GM12878 (cell line): ENCODE measurements at regions not wholly inside any gene's neighbourhood (a gene's known extent, or its start where the extent isn't known, plus 50 kb on each side); places are given as distances from the start of the nearest gene placed in this dataset.

Experiments used
- ATAC-seq: fragments of 200-7000 bp; cut with Tn5 transposase; 3 replicates; pipeline ENCODE4 v1.9.1; 2020; ENCODE audit warnings: mild to moderate bottlenecking, moderate library complexity
- BruUV-seq: library from RNA; stranded (reverse); fragments of 400-500 nt; replicated peaks from 2 replicates; lab custom pipeline; 2021; lab: Mats Ljungman, UMichigan
- CTCF ChIA-PET: fragments of 300-600 bp; sonication (Branson Sonifier 250); formaldehyde crosslinking; extraction: SDS; loops from one replicate; lab custom pipeline; 2021; ENCODE audit warnings: inconsistent platforms; lab: Yijun Ruan, JAX
- POLR2A ChIA-PET: fragments of 350-600 bp; formaldehyde crosslinking; extraction: SDS; loops from one replicate; lab custom pipeline; 2021; ENCODE audit warnings: inconsistent platforms; lab: Charles Lee
- RAD21 ChIA-PET: fragments of 300-600 bp; sonication (Branson Sonifier 250); formaldehyde crosslinking; loops from one replicate; lab custom pipeline; 2023; ENCODE audit warnings: antibody characterized with exemption; ENCODE audit not compliant: unreplicated experiment; lab: Charles Lee
- SMC1A ChIA-PET: fragments of 300-600 bp; sonication (Branson Sonifier 250); formaldehyde crosslinking; loops from one replicate; lab custom pipeline; 2023; ENCODE audit not compliant: unreplicated experiment, uncharacterized antibody; lab: Charles Lee
- DNase-seq: peaks from one replicate; pipeline ENCODE4 v3.0.0-alpha.2; 2011; ENCODE audit warnings: low read depth, low spot score
- FAIRE-seq: peaks from 3 replicates; lab custom pipeline; 2011; peaks lifted over from hg19 to GRCh38; lab: Jason Lieb, UNC
- H2AFZ ChIP-seq: 2 replicates; pipeline ENCODE4 v1.6.0; 2011; ENCODE audit warnings: low read depth, low read length, control low read depth; ENCODE audit not compliant: control insufficient read depth
- H3K27ac ChIP-seq: 2 replicates; pipeline ENCODE4 v1.5.1; 2011; ENCODE audit warnings: control low read depth; ENCODE audit not compliant: control insufficient read depth, insufficient read depth
- H3K27me3 ChIP-seq, 2 experiments: replicated peaks in 1 of 2; 2 replicates each; pipeline versions ENCODE4 v1.6.0 to v1.6.1; 2011; ENCODE audit warnings: low read length in 1 of 2; ENCODE audit not compliant: control insufficient read depth in 2 of 2, insufficient read depth in 2 of 2
- H3K36me3 ChIP-seq, 2 experiments: 2 replicates each; pipeline ENCODE4 v1.5.1; 2011; ENCODE audit warnings: low read length in 1 of 2; ENCODE audit not compliant: control insufficient read depth in 2 of 2, insufficient read depth in 2 of 2
- H3K4me1 ChIP-seq: 2 replicates; pipeline ENCODE4 v1.6.1; 2011; ENCODE audit warnings: mild to moderate bottlenecking, low read length, moderate library complexity, mixed read lengths; ENCODE audit not compliant: control insufficient read depth, insufficient read depth
- H3K4me2 ChIP-seq: 2 replicates; pipeline ENCODE4 v1.6.0; 2011; ENCODE audit warnings: control low read depth; ENCODE audit not compliant: control insufficient read depth, insufficient read depth
- H3K4me3 ChIP-seq: fragments of 200-600 bp; sonication (generic); 2 replicates; pipeline ENCODE4 v1.5.1; 2016
- H3K79me2 ChIP-seq: 2 replicates; pipeline ENCODE4 v1.6.0; 2011; ENCODE audit warnings: low read length; ENCODE audit not compliant: control insufficient read depth, insufficient read depth
- H3K9ac ChIP-seq: 2 replicates; pipeline ENCODE4 v1.8.0; 2011; ENCODE audit warnings: low read length, control low read depth, mixed read lengths; ENCODE audit not compliant: control insufficient read depth, insufficient read depth
- H3K9me3 ChIP-seq: replicated peaks from 3 replicates; pipeline ENCODE4 v1.5.1; 2011; ENCODE audit warnings: mild to moderate bottlenecking, low read length; ENCODE audit not compliant: control insufficient read depth, insufficient read depth
- H4K20me1 ChIP-seq: 2 replicates; pipeline ENCODE4 v1.6.0; 2011; ENCODE audit not compliant: control insufficient read depth, insufficient read depth
- BCL11A ChIP-seq: IDR thresholded peaks from 2 replicates; pipeline ENCODE4 v1.6.1; 2011; ENCODE audit warnings: low read depth, low read length
- BMI1 ChIP-seq: fragments of 450-650 bp; IDR thresholded peaks from 2 replicates; pipeline ENCODE4 v1.6.1; 2016; ENCODE audit warnings: mild to moderate bottlenecking, moderate library complexity, borderline replicate concordance
- FOXK2 ChIP-seq: fragments of 450-650 bp; IDR thresholded peaks from 2 replicates; pipeline ENCODE4 v1.6.1; 2017; ENCODE audit warnings: mild to moderate bottlenecking, moderate library complexity
- FOXM1 ChIP-seq: IDR thresholded peaks from 2 replicates; pipeline ENCODE4 v1.6.1; 2012; ENCODE audit warnings: low read depth, mild to moderate bottlenecking, inconsistent platforms, low read length, moderate library complexity
- MEF2A ChIP-seq: IDR thresholded peaks from 2 replicates; pipeline ENCODE4 v1.6.1; 2011; ENCODE audit warnings: low read depth, mild to moderate bottlenecking, low read length, moderate library complexity; ENCODE audit not compliant: insufficient read depth
- PAX8 ChIP-seq: fragments of 450-650 bp; IDR thresholded peaks from 2 replicates; pipeline ENCODE4 v1.6.1; 2017; ENCODE audit warnings: mild to moderate bottlenecking, moderate library complexity
- POU2F2 ChIP-seq: IDR thresholded peaks from 3 replicates; pipeline ENCODE4 v1.6.1; 2011; ENCODE audit warnings: low read depth, mild to moderate bottlenecking, low read length, borderline replicate concordance
- RB1 ChIP-seq: fragments of 450-650 bp; formaldehyde crosslinking; IDR thresholded peaks from 2 replicates; pipeline ENCODE4 v1.6.1; 2017; ENCODE audit warnings: mild to moderate bottlenecking, borderline replicate concordance
- REST ChIP-seq: IDR thresholded peaks from 2 replicates; pipeline ENCODE4 v1.6.1; 2012; ENCODE audit warnings: mild to moderate bottlenecking, low read depth, low read length
- RFX5 ChIP-seq: IDR thresholded peaks from 2 replicates; pipeline ENCODE4 v1.6.1; 2011; ENCODE audit warnings: low read depth, low read length, improper control_type of control experiment
- WRNIP1 ChIP-seq: IDR thresholded peaks from 2 replicates; pipeline ENCODE4 v1.6.1; 2011; ENCODE audit warnings: low read depth, low read length, improper control_type of control experiment, borderline replicate concordance
- ZBED1 ChIP-seq: IDR thresholded peaks from 2 replicates; pipeline ENCODE4 v1.6.1; 2016; ENCODE audit warnings: borderline replicate concordance
- ZBTB4 ChIP-seq: fragments of 450-650 bp; formaldehyde crosslinking; IDR thresholded peaks from 2 replicates; pipeline ENCODE4 v1.4.0; 2022; ENCODE audit warnings: mild to moderate bottlenecking, moderate library complexity
- WGBS: methylation state at CpG from one replicate; pipeline ENCODE4 v1.1.6; 2016; ENCODE audit warnings: low lambda C conversion rate; ENCODE audit not compliant: insufficient replicate concordance, insufficient coverage; ENCODE audit errors: missing lambda C conversion rate; 5-methylcytosine and 5-hydroxymethylcytosine counted together
- in situ Hi-C: fragments of 300-500 bp; cut with MboI; formaldehyde crosslinking; loops from 9 replicates; pipeline ENCODE4 v1.14.3; 2018; ENCODE audit warnings: mixed read lengths
- intact Hi-C: fragments of 100-400 bp; cut with micrococcal nuclease; formaldehyde crosslinking; loops from one replicate; pipeline ENCODE4 v1.14.2; 2022; ENCODE audit not compliant: unreplicated experiment
- TF ChIP-seq, protein P1 (sequence below): fragments of 450-650 bp; conservative IDR thresholded peaks from 2 replicates; pipeline ENCODE4 v1.6.1; 2017; ENCODE audit warnings: mild to moderate bottlenecking, moderate library complexity
- TF ChIP-seq, protein P2 (sequence below): IDR thresholded peaks from 2 replicates; pipeline ENCODE4 v1.6.1; 2012; ENCODE audit warnings: low read length, inconsistent platforms

DNA sequence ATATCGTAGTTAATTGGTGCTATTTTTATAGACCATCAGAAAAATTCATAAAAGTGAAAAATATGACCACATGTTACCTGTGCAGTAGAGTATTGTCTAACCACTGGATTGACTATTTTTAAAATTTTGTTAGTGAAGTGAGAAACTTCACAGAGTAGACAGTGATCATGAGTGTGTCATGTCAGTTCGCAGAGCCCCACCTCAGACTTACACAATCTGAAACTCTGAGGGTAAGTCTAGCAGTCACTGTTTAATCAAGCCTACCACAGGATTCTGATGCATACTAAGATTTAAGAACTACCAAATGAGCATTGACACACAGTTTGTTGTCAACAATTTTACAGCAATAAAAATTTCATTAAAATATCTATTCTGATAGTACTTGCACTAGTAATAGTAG, 552.9 kb upstream of the SUCLG2 start:
- ChIA-PET POLR2A (no interaction called here), SMC1A (no interaction called here), CTCF (no interaction called here), RAD21 (no interaction called here)
- H3K36me3 ChIP-seq = no peaks in the 10 kb centered on the region
- no peak overlapping the region for H2AFZ ChIP-seq
- H3K79me2 ChIP-seq = no peaks in the 10 kb centered on the region
- H4K20me1 ChIP-seq = no peaks in the 10 kb centered on the region
- ATAC-seq = peak; percentile 65
- H3K9me3 ChIP-seq = no peaks in the 10 kb centered on the region
- no peak overlapping the region for H3K27ac ChIP-seq
- H3K27me3 ChIP-seq = no peaks in the 10 kb centered on the region
- H3K9ac ChIP-seq = no peak overlapping the region
- WGBS = 8% methylated on average over 2 of the region's 2 CpGs
- intact Hi-C loops = no loop called here
- BruUV-seq = no TSS peak
- no peak for FAIRE-seq
- in situ Hi-C loops = no loop called here
- no peak for DNase-seq
- H3K4me3 ChIP-seq = no peak overlapping the region
- H3K4me1 ChIP-seq = no peaks in the 10 kb centered on the region
- H3K4me2 ChIP-seq = no peak overlapping the region
- TF ChIP-seq FOXK2 = no peak
- no peak for TF ChIP-seq ZBTB4
- TF ChIP-seq FOXM1 = no peak
- TF ChIP-seq, protein P1, sequence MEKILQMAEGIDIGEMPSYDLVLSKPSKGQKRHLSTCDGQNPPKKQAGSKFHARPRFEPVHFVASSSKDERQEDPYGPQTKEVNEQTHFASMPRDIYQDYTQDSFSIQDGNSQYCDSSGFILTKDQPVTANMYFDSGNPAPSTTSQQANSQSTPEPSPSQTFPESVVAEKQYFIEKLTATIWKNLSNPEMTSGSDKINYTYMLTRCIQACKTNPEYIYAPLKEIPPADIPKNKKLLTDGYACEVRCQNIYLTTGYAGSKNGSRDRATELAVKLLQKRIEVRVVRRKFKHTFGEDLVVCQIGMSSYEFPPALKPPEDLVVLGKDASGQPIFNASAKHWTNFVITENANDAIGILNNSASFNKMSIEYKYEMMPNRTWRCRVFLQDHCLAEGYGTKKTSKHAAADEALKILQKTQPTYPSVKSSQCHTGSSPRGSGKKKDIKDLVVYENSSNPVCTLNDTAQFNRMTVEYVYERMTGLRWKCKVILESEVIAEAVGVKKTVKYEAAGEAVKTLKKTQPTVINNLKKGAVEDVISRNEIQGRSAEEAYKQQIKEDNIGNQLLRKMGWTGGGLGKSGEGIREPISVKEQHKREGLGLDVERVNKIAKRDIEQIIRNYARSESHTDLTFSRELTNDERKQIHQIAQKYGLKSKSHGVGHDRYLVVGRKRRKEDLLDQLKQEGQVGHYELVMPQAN = no peak
- no peak for TF ChIP-seq BCL11A
- no peak for TF ChIP-seq RB1
- TF ChIP-seq POU2F2 = no peak
- TF ChIP-seq ZBED1 = no peak
- TF ChIP-seq, protein P2, sequence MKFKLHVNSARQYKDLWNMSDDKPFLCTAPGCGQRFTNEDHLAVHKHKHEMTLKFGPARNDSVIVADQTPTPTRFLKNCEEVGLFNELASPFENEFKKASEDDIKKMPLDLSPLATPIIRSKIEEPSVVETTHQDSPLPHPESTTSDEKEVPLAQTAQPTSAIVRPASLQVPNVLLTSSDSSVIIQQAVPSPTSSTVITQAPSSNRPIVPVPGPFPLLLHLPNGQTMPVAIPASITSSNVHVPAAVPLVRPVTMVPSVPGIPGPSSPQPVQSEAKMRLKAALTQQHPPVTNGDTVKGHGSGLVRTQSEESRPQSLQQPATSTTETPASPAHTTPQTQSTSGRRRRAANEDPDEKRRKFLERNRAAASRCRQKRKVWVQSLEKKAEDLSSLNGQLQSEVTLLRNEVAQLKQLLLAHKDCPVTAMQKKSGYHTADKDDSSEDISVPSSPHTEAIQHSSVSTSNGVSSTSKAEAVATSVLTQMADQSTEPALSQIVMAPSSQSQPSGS = no peak
- TF ChIP-seq MEF2A = no peak
- TF ChIP-seq WRNIP1 = no peak
- no peak for TF ChIP-seq RFX5
- TF ChIP-seq BMI1 = no peak
- TF ChIP-seq PAX8 = no peak
- no peak for TF ChIP-seq REST
